MM.1S (cell line): ENCODE measurements at regions not wholly inside any gene's neighbourhood (a gene's known extent, or its start where the extent isn't known, plus 50 kb on each side); places are given as distances from the start of the nearest gene placed in this dataset.

ENCODE experiments used
- EZH2 ChIP-seq: fragments of 300-600 bp; sonication (generic); optimal IDR thresholded peaks from 2 replicates; pipeline ENCODE3; 2017; ENCODE audit warnings: low read depth, mild to moderate bottlenecking, antibody characterized with exemption, low read length, mixed read lengths
- TF ChIP-seq, protein P1 (sequence below): fragments of 300-600 bp; sonication (generic); IDR thresholded peaks from 2 replicates; pipeline ENCODE4 v1.5.1; 2016; ENCODE audit warnings: antibody characterized with exemption, low read length, mixed read lengths

DNA sequence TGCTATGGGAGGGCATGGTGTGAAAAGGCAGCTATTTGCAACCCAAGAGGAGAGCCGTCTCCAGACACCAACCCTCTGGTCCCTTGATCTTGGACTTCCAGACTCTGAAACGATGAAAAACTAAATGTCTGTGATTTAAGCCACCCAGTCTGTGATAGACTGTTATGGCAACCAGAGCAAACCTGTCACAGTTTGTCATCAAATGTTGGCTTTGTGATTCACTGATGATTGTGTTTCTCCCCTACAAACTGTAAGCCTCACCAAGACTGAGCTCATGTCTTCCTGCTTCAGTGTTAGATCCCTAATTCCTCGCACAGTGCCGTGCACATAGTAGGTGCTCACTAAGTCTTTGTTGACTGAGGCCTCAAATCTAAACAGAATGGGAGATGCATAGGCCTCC is 224.6 kb upstream of the PITRM1 start:
- TF ChIP-seq, protein P1, sequence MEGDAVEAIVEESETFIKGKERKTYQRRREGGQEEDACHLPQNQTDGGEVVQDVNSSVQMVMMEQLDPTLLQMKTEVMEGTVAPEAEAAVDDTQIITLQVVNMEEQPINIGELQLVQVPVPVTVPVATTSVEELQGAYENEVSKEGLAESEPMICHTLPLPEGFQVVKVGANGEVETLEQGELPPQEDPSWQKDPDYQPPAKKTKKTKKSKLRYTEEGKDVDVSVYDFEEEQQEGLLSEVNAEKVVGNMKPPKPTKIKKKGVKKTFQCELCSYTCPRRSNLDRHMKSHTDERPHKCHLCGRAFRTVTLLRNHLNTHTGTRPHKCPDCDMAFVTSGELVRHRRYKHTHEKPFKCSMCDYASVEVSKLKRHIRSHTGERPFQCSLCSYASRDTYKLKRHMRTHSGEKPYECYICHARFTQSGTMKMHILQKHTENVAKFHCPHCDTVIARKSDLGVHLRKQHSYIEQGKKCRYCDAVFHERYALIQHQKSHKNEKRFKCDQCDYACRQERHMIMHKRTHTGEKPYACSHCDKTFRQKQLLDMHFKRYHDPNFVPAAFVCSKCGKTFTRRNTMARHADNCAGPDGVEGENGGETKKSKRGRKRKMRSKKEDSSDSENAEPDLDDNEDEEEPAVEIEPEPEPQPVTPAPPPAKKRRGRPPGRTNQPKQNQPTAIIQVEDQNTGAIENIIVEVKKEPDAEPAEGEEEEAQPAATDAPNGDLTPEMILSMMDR = no peak
- no peak for TF ChIP-seq EZH2
